HG03108 (cell line): ENCODE measurements at regions not wholly inside any gene's neighbourhood (a gene's known extent, or its start where the extent isn't known, plus 50 kb on each side); places are given as distances from the start of the nearest gene placed in this dataset.

Source experiments
- ATAC-seq: cut with Tn5 transposase; IDR thresholded peaks from one replicate; pipeline ENCODE4 v1.9.1; 2021; ENCODE audit warnings: moderate library complexity; ENCODE audit not compliant: unreplicated experiment

- ATAC-seq = no peak
These were observed 480.4 kb downstream of the FOXO1 start for GRCh38 chr13:40186041-40186440.

GRCh38 chr13:40186626-40187323 lies 479.7 kb downstream of the FOXO1 start:
- ATAC-seq = no peak

DNA sequence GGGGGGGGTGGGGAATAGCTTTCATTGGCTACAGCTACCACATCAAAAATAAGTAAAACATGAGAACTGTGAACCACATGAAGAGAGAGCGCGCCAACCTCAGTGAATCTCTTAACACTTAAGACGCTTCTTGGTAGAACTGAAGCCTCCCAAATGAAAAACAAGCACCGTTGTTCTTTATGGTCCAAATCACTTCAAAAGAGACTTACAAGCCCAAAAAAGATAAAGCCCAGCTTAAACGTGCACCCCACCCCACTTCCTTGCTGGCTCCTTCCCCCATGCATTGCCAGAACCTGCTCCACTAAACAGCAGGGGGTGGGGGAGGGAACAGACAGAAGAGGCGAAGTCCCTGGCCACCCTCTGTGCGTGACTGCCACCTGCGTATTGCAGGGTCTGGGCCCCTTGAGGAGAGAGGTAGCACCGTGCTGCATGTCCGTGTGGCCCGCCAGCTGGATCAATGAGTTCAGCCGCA lies 479.1 kb downstream of the FOXO1 start:
- no peak for ATAC-seq

- ATAC-seq = no peak
These were observed 478.4 kb downstream of the FOXO1 start for GRCh38 chr13:40187841-40188591.

DNA sequence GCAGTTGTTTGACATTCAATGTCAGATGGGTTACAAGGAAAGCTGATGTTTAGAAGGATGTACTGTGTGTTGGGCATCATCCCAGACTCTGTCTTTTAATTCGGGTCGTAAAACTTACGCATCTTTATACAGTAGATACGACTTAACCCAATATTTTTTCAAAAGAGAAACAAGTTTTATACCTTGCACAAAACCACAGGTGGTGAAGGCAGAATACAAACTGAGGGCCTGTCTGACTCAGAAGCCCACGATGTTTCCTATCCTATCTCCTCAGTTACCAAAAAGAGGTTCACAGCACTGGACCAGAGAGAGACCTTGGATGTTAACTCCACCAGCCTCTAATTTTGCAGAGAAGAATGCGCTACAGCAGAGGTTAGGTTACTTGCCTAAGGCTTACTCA lies 477.0 kb downstream of the FOXO1 start:
- ATAC-seq = no peak

DNA sequence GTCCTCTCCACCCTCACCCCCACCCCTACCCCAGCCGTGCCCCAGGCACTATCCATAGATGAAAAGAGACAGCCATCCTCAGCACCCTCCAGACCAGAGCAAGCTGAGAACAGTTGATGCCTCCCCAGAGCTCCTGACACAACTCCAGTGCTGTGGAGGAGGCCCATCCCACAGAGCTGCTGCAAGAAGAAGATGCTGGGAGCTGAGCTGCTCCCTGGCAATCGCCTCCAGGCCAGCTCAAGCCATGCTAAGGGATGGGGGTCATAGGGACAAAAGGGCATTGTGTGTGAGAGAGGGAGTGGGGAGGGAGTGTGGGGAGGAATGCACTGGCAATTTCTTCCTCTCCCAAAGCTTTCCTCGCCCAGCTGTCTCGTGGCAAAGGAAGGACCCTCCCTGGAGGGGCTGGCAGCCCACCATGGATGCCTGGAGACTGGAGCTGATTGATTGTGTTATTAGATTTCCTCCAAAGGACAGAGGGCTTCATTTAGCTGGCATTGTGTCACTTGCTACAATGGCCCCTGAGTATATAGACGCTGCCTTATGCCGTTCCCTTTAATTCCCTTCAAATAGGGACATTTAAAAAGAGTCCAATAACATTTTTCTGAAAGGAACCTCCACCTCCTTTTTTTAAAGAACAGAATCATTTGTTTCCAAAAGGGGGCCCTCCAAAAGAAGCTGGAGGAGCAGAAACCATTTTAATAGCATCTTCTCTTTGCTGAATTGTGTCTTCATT lies 476.4 kb downstream of the FOXO1 start:
- ATAC-seq = no peak

DNA sequence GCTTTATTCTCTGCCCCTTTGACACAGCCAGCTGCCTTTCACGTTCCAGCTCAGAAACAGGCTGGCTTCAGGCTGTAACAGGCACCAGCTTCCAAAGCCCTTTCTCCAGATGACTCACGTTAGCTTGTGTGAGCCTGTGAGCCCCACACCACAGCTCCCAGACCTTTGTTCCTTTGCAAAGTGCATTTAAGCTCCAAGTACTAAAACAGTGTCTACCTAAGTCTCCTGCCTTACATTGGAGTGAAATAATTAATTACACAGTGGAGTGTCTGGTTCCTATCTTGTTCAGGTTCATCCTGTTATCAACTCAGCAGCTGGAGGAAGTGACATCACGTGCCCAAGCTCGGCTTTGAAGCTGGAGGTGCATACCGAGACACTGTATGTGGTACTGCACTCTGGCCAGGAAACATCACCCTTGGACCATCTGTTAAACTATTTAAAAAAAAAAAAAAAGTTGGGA lies 475.8 kb downstream of the FOXO1 start:
- ATAC-seq = peak; percentile 73

DNA sequence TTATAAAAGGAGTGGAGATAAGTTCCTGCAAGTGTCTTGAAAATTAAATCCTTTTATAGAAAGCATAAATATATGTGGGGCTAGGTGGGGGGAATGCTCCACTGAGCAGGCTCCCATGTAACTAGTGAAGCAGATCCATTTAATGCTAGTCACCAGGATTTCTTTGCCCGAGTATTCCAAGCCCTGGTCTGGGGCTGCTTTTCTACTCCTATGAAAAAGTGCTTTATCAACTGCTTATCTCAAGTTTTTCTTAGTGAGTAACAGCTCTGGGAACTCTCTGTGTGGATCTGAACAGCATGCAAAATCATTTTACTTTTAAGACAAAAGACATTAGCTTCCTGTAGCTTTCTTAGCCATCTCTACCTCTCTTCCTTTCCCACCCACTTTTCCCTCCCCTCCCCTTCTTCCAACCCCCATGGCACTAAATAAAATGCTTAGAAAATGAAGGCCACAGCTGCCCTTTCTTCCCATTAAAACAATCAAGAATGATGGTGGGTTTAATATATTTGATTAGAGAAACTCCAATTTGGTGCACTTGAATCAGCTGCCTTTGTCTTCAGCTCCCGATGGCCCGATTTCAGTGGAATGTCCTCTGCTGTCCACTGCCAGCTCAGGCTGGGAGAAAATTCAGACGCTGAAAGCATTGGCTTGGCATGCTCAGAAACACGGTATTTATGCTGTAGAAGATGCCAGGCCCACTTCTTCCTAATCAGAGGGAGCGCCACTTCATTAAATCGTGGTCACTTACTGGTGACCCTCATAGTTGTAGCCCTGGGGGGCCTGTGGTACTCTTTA lies 475.1 kb downstream of the FOXO1 start:
- ATAC-seq = no peak

- no peak for ATAC-seq
These were observed 474.0 kb downstream of the FOXO1 start for GRCh38 chr13:40192452-40192851.

DNA sequence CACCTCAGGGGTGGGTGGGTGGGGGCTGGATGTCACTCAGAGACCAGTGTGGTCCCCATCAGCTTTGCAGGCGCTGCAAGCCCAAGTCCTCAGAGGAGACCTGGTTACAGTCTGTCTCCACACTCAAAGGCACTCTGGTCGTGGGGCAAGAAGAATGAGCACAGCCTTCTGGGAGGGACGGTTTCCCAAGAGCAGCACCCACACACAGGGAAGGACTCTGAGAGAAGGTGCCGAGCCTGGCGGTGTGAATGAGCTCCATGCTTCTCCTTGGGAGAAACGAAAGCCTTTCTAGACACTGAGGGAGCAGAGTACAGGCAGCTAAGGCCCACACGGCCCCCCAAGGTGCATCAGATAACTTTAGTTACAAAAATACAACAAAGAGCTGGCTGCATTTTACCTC lies 473.6 kb downstream of the FOXO1 start:
- ATAC-seq = no peak

DNA sequence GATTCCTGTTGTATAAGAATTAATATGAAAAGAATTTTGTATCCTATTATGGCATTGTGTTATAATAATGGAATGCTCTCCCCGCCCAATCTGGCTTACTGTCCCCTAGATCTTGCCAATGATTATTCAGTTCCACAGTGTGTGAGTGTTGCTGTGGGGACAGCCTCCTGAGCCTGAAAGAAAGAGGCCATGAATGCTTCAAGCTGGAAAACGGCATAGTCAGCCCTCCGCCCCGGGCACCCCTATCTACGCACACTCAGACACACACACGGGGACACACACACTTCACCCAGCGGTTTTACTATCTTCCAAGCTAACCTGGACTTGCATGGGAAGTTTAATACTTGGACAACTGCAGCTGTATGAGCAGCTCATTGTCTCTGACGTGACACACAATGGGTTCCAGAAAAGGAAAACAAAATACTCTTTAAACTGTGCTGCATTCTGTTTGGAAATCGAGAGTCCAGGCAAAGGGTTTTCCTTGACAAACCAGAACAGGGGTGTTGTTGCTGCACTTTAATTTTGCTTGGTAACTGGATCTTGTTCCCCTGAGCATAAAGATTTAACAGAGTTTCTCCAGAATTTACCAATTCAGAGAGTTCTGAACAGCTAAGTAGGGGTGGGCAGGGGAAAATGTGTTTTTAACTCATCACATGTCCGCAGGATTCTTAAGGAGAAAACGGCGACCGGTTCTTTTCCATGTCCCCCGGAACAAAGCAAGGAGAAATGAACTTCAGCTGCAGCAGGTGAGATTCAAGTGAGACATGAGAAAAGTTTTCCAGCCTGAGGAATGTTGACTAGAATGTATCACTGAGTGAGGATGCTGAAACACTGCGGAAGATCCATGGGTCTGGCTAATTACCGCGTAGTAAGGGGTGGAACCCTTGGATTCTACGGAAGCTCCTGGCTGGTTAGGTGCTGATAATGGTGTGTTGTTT lies 472.9 kb downstream of the FOXO1 start:
- ATAC-seq = no peak

DNA sequence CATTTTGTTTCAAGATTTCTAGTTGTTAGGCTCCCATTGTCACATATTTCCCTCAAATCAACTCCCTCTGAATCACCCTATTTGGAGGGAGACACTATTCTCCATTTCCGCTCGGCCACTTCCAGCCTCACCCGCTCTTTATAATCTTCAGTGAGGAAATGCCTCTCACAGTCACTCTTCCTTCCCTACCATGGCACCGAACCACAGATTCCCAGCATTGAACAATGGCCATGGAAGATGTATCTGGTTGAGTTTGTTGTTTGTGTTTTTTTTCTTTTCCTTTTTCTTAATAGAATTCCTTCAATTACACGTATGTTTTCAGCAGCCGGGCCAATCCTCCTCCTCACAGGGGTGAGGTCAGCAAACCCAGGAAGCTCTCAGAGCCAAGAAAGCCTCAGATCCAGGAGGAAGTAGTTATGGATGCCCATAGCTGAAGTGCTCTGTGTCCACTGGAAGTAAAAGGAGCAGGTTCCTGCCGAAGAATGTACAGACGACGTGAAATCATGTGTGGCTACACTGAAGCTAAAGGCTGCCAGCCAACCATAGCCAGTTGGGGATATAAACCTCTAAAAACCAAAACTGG lies 472.1 kb downstream of the FOXO1 start:
- no peak for ATAC-seq

GRCh38 chr13:40197049-40197448 lies 469.4 kb downstream of the FOXO1 start:
- no peak for ATAC-seq

GRCh38 chr13:40197936-40198595 lies 468.4 kb downstream of the FOXO1 start:
- ATAC-seq = no peak

GRCh38 chr13:40200273-40200978 lies 466.0 kb downstream of the FOXO1 start:
- no peak for ATAC-seq

DNA sequence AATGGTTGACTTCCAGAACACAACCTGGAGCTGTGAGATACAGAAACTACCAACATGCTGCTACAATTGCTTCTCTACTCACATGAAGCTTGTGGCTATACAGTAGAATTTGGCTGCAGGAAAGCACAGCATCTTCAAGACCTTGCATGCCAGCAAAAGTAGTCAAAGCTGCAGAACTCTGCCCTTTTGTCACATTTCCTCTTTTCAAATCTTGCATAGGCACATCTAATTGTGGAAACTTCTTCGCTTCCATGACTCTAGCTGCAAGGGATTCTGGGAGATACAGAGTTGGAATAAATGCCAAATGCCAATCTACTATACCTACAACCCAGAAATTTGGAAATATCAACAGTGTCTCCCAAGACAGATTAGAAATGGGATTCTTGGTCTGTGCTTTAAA lies 462.2 kb downstream of the FOXO1 start:
- no peak for ATAC-seq

GRCh38 chr13:40205771-40206240 lies 460.6 kb downstream of the FOXO1 start:
- ATAC-seq = no peak
